ENCODE measurements at regions not wholly inside any gene's neighbourhood (a gene's known extent, or its start where the extent isn't known, plus 50 kb on each side); places are given as distances from the start of the nearest gene placed in this dataset.

GRCh38 chr5:88659529-88660263, 223.3 kb downstream of the MEF2C start:
- H3K9me3 ChIP-seq: no peaks in the 10 kb centered on the region
- H3K4me1 ChIP-seq: peaks cover 0 to 15% (median 13%) of the 10 kb centered on the region in 4 donors
- H3K27me3 ChIP-seq: peaks cover 37 to 71% (median 59%) of the 10 kb centered on the region in 3 donors
- no peak overlapping the region for H3K4me3 ChIP-seq
- WGBS, 2 donors: 20 to 69% methylated on average over 32 of the region's 32 CpGs
- H3K27ac ChIP-seq: no peak overlapping the region
- intact Hi-C loops (cut with DNase I): no loop called here
- TF ChIP-seq EP300 (IDR thresholded peaks at IDR 0.05): no peak
- no peak for TF ChIP-seq CTCF (IDR thresholded peaks at IDR 0.05)
- TF ChIP-seq POLR2AphosphoS5 (IDR thresholded peaks at IDR 0.05): no peak
- no peak for TF ChIP-seq POLR2A (IDR thresholded peaks at IDR 0.05)
- no peaks in the 10 kb centered on the region for H3K36me3 ChIP-seq
- DNase-seq: no peak

GRCh38 chr5:88658886-88659285, 224.1 kb downstream of the MEF2C start:
- H3K4me3 ChIP-seq: no peak overlapping the region
- intact Hi-C loops (cut with DNase I): no loop called here
- H3K9me3 ChIP-seq: no peaks in the 10 kb centered on the region
- TF ChIP-seq EP300 (IDR thresholded peaks at IDR 0.05): no peak
- no peak for TF ChIP-seq CTCF (IDR thresholded peaks at IDR 0.05)
- TF ChIP-seq POLR2A (IDR thresholded peaks at IDR 0.05): no peak
- TF ChIP-seq POLR2AphosphoS5 (IDR thresholded peaks at IDR 0.05): no peak
- 70 to 85% methylated on average over 4 of the region's 4 CpGs for WGBS, 2 donors
- DNase-seq: no peak
- no peak overlapping the region for H3K27ac ChIP-seq
- H3K4me1 ChIP-seq: peaks cover 0 to 15% (median 13%) of the 10 kb centered on the region in 4 donors
- H3K36me3 ChIP-seq: no peaks in the 10 kb centered on the region
- H3K27me3 ChIP-seq: peaks cover 37 to 63% (median 52%) of the 10 kb centered on the region in 3 donors

- no peak for TF ChIP-seq EP300 (IDR thresholded peaks at IDR 0.05)
- TF ChIP-seq CTCF (IDR thresholded peaks at IDR 0.05): no peak
- TF ChIP-seq POLR2A (IDR thresholded peaks at IDR 0.05): no peak
- no peak for TF ChIP-seq POLR2AphosphoS5 (IDR thresholded peaks at IDR 0.05)
- DNase-seq: no peak
- no peak overlapping the region for H3K4me3 ChIP-seq
- WGBS, 2 donors: 80 to 87% methylated on average over 5 of the region's 5 CpGs
- H3K27me3 ChIP-seq: peaks cover 29 to 55% (median 45%) of the 10 kb centered on the region in 3 donors
- no peaks in the 10 kb centered on the region for H3K9me3 ChIP-seq
- no peaks in the 10 kb centered on the region for H3K36me3 ChIP-seq
- peaks cover 0 to 15% (median 13%) of the 10 kb centered on the region in 4 donors for H3K4me1 ChIP-seq
- H3K27ac ChIP-seq: no peak overlapping the region
- intact Hi-C loops (cut with DNase I): no loop called here
Measured at GRCh38 chr5:88657906-88658775, 224.8 kb downstream of the MEF2C start.

- Histone ChIP-seq H3K36me3 (no peaks in the 10 kb centered on the region), H3K4me1 (peaks cover 0 to 15% (median 13%) of the 10 kb centered on the region in 4 donors), H3K4me3 (no peak overlapping the region), H3K9me3 (no peaks in the 10 kb centered on the region), H3K27me3 (peaks cover 23 to 45% (median 35%) of the 10 kb centered on the region in 3 donors), H3K27ac (no peak overlapping the region)
- intact Hi-C loops (cut with DNase I): no loop called here
- WGBS, 2 donors: 51 to 67% methylated on average over 1 of the region's 1 CpG
- TF ChIP-seq POLR2A (IDR thresholded peaks at IDR 0.05) (no peak), POLR2AphosphoS5 (IDR thresholded peaks at IDR 0.05) (no peak), EP300 (IDR thresholded peaks at IDR 0.05) (no peak), CTCF (IDR thresholded peaks at IDR 0.05) (no peak)
- DNase-seq: no peak
Measured at GRCh38 chr5:88657136-88657535, 225.8 kb downstream of the MEF2C start.

Data from sigmoid colon (tissue), 6 donors.